Activated naive CD4-positive, alpha-beta T cell treated with anti-CD3 and anti-CD28 coated beads for 36 hours (primary cell): ENCODE measurements at regions not wholly inside any gene's neighbourhood (a gene's known extent, or its start where the extent isn't known, plus 50 kb on each side); places are given as distances from the start of the nearest gene placed in this dataset.
A peak's percentile ranks its signal among the peaks of the same experiment; 100 is the strongest.

Source experiments
- CTCF ChIA-PET: fragments of 350-600 bp; sonication (Branson Sonifier 250); formaldehyde crosslinking; loops from one replicate; lab custom pipeline; 2021; ENCODE audit warnings: antibody characterized with exemption; lab: Charles Lee
- DNase-seq: peaks from one replicate; pipeline ENCODE4 v3.0.0-alpha.2; 2020
- H3K27ac Mint-ChIP-seq: one replicate; pipeline ENCODE4 v1.8.0; 2021; ENCODE audit warnings: mild to moderate bottlenecking, mixed read lengths
- H3K27me3 Mint-ChIP-seq: one replicate; pipeline ENCODE4 v1.8.0; 2021; ENCODE audit warnings: low read depth, mixed read lengths
- H3K36me3 Mint-ChIP-seq: one replicate; pipeline ENCODE4 v1.8.0; 2021; ENCODE audit warnings: low read depth, mixed read lengths
- H3K4me1 Mint-ChIP-seq: one replicate; pipeline ENCODE4 v1.8.0; 2021; ENCODE audit warnings: low read depth, mixed read lengths
- H3K4me3 Mint-ChIP-seq: one replicate; pipeline ENCODE4 v1.8.0; 2021; ENCODE audit warnings: mild to moderate bottlenecking, moderate library complexity, mixed read lengths
- H3K9me3 Mint-ChIP-seq: one replicate; pipeline ENCODE4 v1.8.0; 2021; ENCODE audit warnings: mixed read lengths
- intact Hi-C: fragments of 100-400 bp; cut with micrococcal nuclease; formaldehyde crosslinking; loops from one replicate; pipeline ENCODE4 v1.15.1; 2023

- H3K9me3 Mint-ChIP-seq: peaks cover 6% of the 10 kb centered on the region
- H3K27ac Mint-ChIP-seq: no peak overlapping the region
- intact Hi-C loops: loop anchor here (10.0 kb wide), 2 partner anchors 785 to 905 kb away; partner anchors contain the start of gene HOOK1
- CTCF ChIA-PET: interaction anchor here (1.3 kb wide), 1 partner anchor 59 kb away, joined by 3 read pairs; no protein-coding TSS in a partner anchor
- no peak overlapping the region for H3K4me3 Mint-ChIP-seq
- no peak for DNase-seq
- no peaks in the 10 kb centered on the region for H3K27me3 Mint-ChIP-seq
- no peaks in the 10 kb centered on the region for H3K4me1 Mint-ChIP-seq
- no peaks in the 10 kb centered on the region for H3K36me3 Mint-ChIP-seq
Measured at GRCh38 chr1:58909914-58910681, 126.3 kb upstream of the JUN start.

DNA sequence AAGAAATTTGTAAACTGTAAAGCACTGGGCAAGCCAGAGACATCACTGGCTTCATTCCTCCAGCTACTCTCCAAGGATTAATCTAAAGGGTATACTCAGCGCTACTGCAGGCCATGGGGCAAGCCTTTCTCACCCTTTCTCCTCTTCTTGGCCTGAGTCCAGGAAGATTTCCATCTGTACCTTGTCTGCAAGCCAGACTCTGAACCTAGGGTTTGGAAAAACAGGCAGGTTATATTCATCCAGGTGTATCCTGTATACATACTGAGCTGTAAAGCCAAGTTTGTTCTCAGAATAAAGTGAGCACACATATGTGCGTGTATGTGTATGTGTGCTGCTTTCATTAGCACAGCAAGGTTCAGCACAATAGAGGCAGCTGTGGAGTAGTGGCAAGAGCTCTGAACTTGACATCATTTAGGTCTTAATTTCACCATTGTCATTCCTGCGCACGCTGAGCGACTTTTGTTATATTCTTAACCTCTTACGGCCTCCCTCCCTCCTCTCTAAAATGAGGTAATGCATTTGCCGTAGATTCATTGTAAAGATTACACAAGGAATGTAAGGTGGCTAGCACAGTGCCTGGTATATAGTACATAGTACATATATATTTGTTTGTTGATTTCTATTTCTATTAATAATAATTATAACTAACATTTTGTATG lies 128.1 kb upstream of the JUN start:
- peaks cover 10% of the 10 kb centered on the region for H3K9me3 Mint-ChIP-seq
- H3K4me3 Mint-ChIP-seq: no peak overlapping the region
- no peak overlapping the region for H3K27ac Mint-ChIP-seq
- DNase-seq: no peak
- no peaks in the 10 kb centered on the region for H3K36me3 Mint-ChIP-seq
- no peaks in the 10 kb centered on the region for H3K4me1 Mint-ChIP-seq
- no peaks in the 10 kb centered on the region for H3K27me3 Mint-ChIP-seq
- CTCF ChIA-PET: interaction anchor here (1.3 kb wide), 1 partner anchor 57 kb away, joined by 3 read pairs; no protein-coding TSS in a partner anchor
- intact Hi-C loops: no loop called here

DNA sequence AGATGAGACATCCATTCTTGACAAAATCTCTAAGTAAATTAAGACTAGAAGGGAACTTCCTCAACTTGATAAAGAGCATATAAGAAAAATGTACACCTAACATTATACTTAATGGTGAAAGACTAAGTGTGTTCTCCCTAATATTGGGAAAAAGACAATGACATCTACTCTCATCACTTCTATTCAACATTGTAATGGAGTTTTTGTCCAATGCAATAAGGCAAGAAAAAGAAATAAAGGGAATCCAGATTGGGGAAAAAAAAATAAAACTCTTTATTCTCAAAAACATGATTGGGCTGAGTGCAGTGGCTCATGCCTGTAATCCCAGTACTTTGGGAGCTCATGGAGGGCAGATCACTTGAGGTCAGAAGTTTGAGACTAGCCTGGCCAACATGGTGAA lies 131.1 kb upstream of the JUN start:
- Mint-ChIP-seq H3K36me3 (no peaks in the 10 kb centered on the region), H3K4me1 (no peaks in the 10 kb centered on the region), H3K9me3 (peaks cover 10% of the 10 kb centered on the region), H3K4me3 (no peak overlapping the region), H3K27me3 (no peaks in the 10 kb centered on the region), H3K27ac (no peak overlapping the region)
- intact Hi-C loops: no loop called here
- CTCF ChIA-PET: no interaction called here
- DNase-seq: no peak

DNA sequence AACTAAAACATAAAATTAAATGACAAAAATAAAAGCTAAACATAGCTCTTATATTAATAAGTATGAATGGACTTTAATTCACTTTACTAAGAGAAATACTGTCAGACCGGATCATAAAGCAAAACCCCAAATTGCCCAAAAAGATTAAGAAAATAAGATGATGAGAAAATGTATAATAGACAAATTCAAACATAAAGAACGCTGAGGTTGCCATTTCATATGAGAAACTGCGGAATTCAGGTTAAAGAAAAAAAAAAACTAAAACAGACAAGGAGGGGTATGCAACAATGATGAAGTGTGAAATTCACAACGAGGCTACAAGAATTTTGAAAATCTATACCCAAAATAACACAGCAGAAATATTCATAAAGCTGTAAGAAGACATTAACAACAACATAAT lies 133.6 kb upstream of the JUN start:
- no peaks in the 10 kb centered on the region for H3K27me3 Mint-ChIP-seq
- DNase-seq: no peak
- H3K36me3 Mint-ChIP-seq: no peaks in the 10 kb centered on the region
- H3K9me3 Mint-ChIP-seq: peaks cover 10% of the 10 kb centered on the region
- peaks cover 4% of the 10 kb centered on the region for H3K4me1 Mint-ChIP-seq
- intact Hi-C loops: no loop called here
- CTCF ChIA-PET: no interaction called here
- H3K4me3 Mint-ChIP-seq: no peak overlapping the region
- no peak overlapping the region for H3K27ac Mint-ChIP-seq

- no peak overlapping the region for H3K4me3 Mint-ChIP-seq
- DNase-seq: no peak
- no peaks in the 10 kb centered on the region for H3K27me3 Mint-ChIP-seq
- H3K9me3 Mint-ChIP-seq: peaks cover 6% of the 10 kb centered on the region
- H3K4me1 Mint-ChIP-seq: peaks cover 13% of the 10 kb centered on the region
- CTCF ChIA-PET: interaction anchor here (1.5 kb wide), 1 partner anchor 21 kb away, joined by 4 read pairs; no protein-coding TSS in a partner anchor
- no peaks in the 10 kb centered on the region for H3K36me3 Mint-ChIP-seq
- intact Hi-C loops: no loop called here
- no peak overlapping the region for H3K27ac Mint-ChIP-seq
Measured at GRCh38 chr1:58919226-58919958, 135.5 kb upstream of the JUN start.

DNA sequence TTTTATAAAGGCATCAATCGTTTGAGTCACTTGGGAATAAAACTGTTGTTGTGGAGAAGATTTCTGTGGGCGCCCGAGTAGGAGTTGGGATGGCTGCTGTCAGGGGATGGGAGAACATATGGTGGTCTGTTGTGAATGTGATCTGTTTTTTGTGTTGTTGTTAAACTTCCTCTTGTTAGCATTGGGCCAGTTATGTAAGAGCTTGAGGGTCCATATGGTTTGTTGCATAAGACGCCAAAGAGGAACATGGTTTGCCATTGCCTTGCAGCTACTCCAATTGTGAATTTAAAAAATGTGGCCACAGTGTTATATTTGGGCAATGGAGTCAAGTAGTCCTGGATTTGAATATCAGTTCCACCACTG lies 136.1 kb upstream of the JUN start:
- CTCF ChIA-PET: interaction anchor here (1.5 kb wide), 1 partner anchor 21 kb away, joined by 4 read pairs; no protein-coding TSS in a partner anchor
- intact Hi-C loops: no loop called here
- H3K27ac Mint-ChIP-seq: no peak overlapping the region

GRCh38 chr1:58921342-58921741 lies 137.5 kb upstream of the JUN start:
- H3K4me1 Mint-ChIP-seq: peaks cover 13% of the 10 kb centered on the region
- no peak overlapping the region for H3K27ac Mint-ChIP-seq
- no peak overlapping the region for H3K4me3 Mint-ChIP-seq
- no peaks in the 10 kb centered on the region for H3K36me3 Mint-ChIP-seq
- H3K27me3 Mint-ChIP-seq: no peaks in the 10 kb centered on the region
- CTCF ChIA-PET: interaction anchor here (0.6 to 1.0 kb wide), 3 partner anchors 14 to 735 kb away, joined by 3 to 4 read pairs (median 3); no protein-coding TSS in a partner anchor
- no peak for DNase-seq
- intact Hi-C loops: no loop called here
- H3K9me3 Mint-ChIP-seq: no peaks in the 10 kb centered on the region

More for the DNA sequence above, 136.1 kb upstream of the JUN start:
- H3K9me3 Mint-ChIP-seq: peaks cover 4% of the 10 kb centered on the region
- no peak for DNase-seq
- no peaks in the 10 kb centered on the region for H3K36me3 Mint-ChIP-seq
- H3K4me3 Mint-ChIP-seq: no peak overlapping the region
- H3K4me1 Mint-ChIP-seq: peaks cover 13% of the 10 kb centered on the region
- no peaks in the 10 kb centered on the region for H3K27me3 Mint-ChIP-seq

- intact Hi-C loops: loop anchor here (1.0 kb wide), 1 partner anchor 137 kb away; the partner anchor contains the start of gene JUN
- Mint-ChIP-seq H3K9me3 (no peaks in the 10 kb centered on the region), H3K4me1 (peaks cover 13% of the 10 kb centered on the region), H3K27me3 (no peaks in the 10 kb centered on the region), H3K27ac (no peak overlapping the region), H3K4me3 (no peak overlapping the region), H3K36me3 (no peaks in the 10 kb centered on the region)
- DNase-seq: no peak
- CTCF ChIA-PET: interaction anchor here (0.6 to 1.0 kb wide), 2 partner anchors 14 to 21 kb away, joined by 3 read pairs; no protein-coding TSS in a partner anchor
Measured at GRCh38 chr1:58921751-58922150, 137.9 kb upstream of the JUN start.

- Mint-ChIP-seq H3K27ac (peak overlapping the region; percentile 10), H3K4me1 (peaks cover 17% of the 10 kb centered on the region), H3K36me3 (no peaks in the 10 kb centered on the region), H3K9me3 (no peaks in the 10 kb centered on the region), H3K4me3 (no peak overlapping the region), H3K27me3 (no peaks in the 10 kb centered on the region)
- peak; percentile 82 for DNase-seq
- intact Hi-C loops: loop anchor here (1.0 kb wide), 1 partner anchor 138 kb away; the partner anchor contains the start of gene JUN
- CTCF ChIA-PET: no interaction called here
Measured at GRCh38 chr1:58922302-58923089, 138.6 kb upstream of the JUN start.

- H3K9me3 Mint-ChIP-seq: no peaks in the 10 kb centered on the region
- no peaks in the 10 kb centered on the region for H3K27me3 Mint-ChIP-seq
- H3K4me1 Mint-ChIP-seq: peaks cover 17% of the 10 kb centered on the region
- H3K4me3 Mint-ChIP-seq: no peak overlapping the region
- intact Hi-C loops: no loop called here
- no peak for DNase-seq
- CTCF ChIA-PET: no interaction called here
- H3K36me3 Mint-ChIP-seq: no peaks in the 10 kb centered on the region
- no peak overlapping the region for H3K27ac Mint-ChIP-seq
Measured at GRCh38 chr1:58923090-58923470, 139.2 kb upstream of the JUN start.

DNA sequence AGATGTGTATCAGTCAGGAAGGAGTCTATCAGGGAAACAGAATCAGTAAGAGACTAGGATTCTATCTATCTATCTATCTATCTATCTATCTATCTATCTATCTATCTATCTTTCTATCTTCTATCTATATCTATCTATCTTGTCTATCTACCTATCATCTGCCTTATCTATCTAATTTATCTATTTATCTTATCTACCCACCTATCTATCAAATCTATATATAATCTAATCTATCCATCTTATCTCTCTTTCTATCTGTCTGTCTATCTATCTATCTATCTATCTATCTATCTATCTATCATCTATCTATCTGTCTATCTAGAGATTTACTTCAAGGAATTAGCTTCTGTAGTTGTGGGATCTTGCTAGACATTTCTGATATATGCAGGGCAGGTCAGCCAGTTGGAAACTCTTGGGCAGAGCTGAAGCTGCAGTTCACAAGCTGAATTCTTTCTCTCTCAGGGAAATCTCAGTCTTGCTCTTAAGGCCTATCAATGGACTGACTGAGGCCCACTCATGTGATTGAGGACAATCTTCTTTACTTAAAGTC lies 140.2 kb upstream of the JUN start:
- Mint-ChIP-seq H3K4me1 (peaks cover 17% of the 10 kb centered on the region), H3K4me3 (no peak overlapping the region), H3K9me3 (no peaks in the 10 kb centered on the region), H3K27me3 (no peaks in the 10 kb centered on the region), H3K27ac (no peak overlapping the region), H3K36me3 (no peaks in the 10 kb centered on the region)
- CTCF ChIA-PET: no interaction called here
- intact Hi-C loops: no loop called here
- no peak for DNase-seq
